SK-N-SH (cell line): ENCODE measurements at regions not wholly inside any gene's neighbourhood (a gene's known extent, or its start where the extent isn't known, plus 50 kb on each side); places are given as distances from the start of the nearest gene placed in this dataset.

Experiments used
- CTCF ChIA-PET: fragments of 300-600, 350-600 bp; formaldehyde crosslinking; extraction: SDS; loops from one replicate; lab custom pipeline; 2021; lab: Yijun Ruan, JAX
- POLR2A ChIA-PET: fragments of 350-600 bp; sonication (Branson Sonifier 250); formaldehyde crosslinking; extraction: SDS; loops from one replicate; lab custom pipeline; 2020; ENCODE audit warnings: antibody characterized with exemption, inconsistent platforms; lab: Yijun Ruan, JAX
- DNase-seq: peaks from one replicate; pipeline ENCODE4 v3.0.0; 2012
- H2AFZ ChIP-seq: fragments of 200-600 bp; sonication (generic); 2 replicates; pipeline ENCODE4 v1.8.1; 2016; ENCODE audit warnings: antibody characterized with exemption, mild to moderate bottlenecking, low read depth
- H3F3A ChIP-seq: fragments of 200-600 bp; sonication (generic); replicated peaks from 2 replicates; pipeline ENCODE3; 2016; ENCODE audit warnings: antibody characterized with exemption, mild to moderate bottlenecking; ENCODE audit not compliant: insufficient read depth
- H3K27ac ChIP-seq, 2 experiments: fragments of 200-500 bp in 1 of 2; fragments of 200-600 bp in 1 of 2; sonication (Bioruptor generic) in 1 of 2; sonication (generic), shearing (Covaris generic) in 1 of 2; 2 replicates each; pipeline versions ENCODE4 v1.5.1 to v1.6.1; 2014 to 2016; ENCODE audit warnings: low read depth in 2 of 2, inconsistent platforms in 1 of 2, low read length in 1 of 2, mild to moderate bottlenecking in 1 of 2, mixed read lengths in 1 of 2
- H3K27me3 ChIP-seq: fragments of 200-600 bp; sonication (generic), shearing (Covaris generic); 2 replicates; pipeline ENCODE4 v1.6.1; 2016; ENCODE audit warnings: mixed run types; ENCODE audit not compliant: insufficient read depth
- H3K36me3 ChIP-seq, 2 experiments: fragments of 200-500 bp in 1 of 2; fragments of 200-600 bp in 1 of 2; sonication (Bioruptor generic) in 1 of 2; sonication (generic) in 1 of 2; replicated peaks in 1 of 2; 2 replicates each; pipeline versions ENCODE3 to v1.5.1; 2014 to 2016; ENCODE audit warnings: low read length in 1 of 2, mild to moderate bottlenecking in 1 of 2; ENCODE audit not compliant: insufficient read depth in 2 of 2, control insufficient read depth in 1 of 2
- H3K4me1 ChIP-seq, 2 experiments: fragments of 200-500 bp in 1 of 2; fragments of 200-600 bp in 1 of 2; sonication (Bioruptor generic) in 1 of 2; sonication (generic), shearing (Covaris generic) in 1 of 2; 2 replicates each; pipeline versions ENCODE4 v1.5.1 to v1.6.1; 2014 to 2016; ENCODE audit warnings: low read depth in 1 of 2, low read length in 1 of 2, mixed run types in 1 of 2; ENCODE audit not compliant: insufficient read depth in 2 of 2, control insufficient read depth in 1 of 2
- H3K4me2 ChIP-seq: fragments of 200-600 bp; sonication (generic), shearing (Covaris generic); 2 replicates; pipeline ENCODE4 v1.6.1; 2017; ENCODE audit warnings: mixed run types
- H3K4me3 ChIP-seq, 2 experiments: fragments of 200-500 bp in 1 of 2; fragments of 200-600 bp in 1 of 2; sonication (Bioruptor generic) in 1 of 2; sonication (generic), shearing (Covaris generic) in 1 of 2; 2 replicates each; pipeline versions ENCODE4 v1.5.1 to v1.8.1; 2014 to 2016; ENCODE audit warnings: low read depth in 2 of 2, inconsistent platforms in 1 of 2, low read length in 1 of 2, mild to moderate bottlenecking in 1 of 2, mixed read lengths in 1 of 2, moderate library complexity in 1 of 2
- H3K79me2 ChIP-seq: fragments of 200-600 bp; sonication (generic); 2 replicates; pipeline ENCODE4 v1.8.1; 2017; ENCODE audit warnings: mild to moderate bottlenecking; ENCODE audit not compliant: insufficient read depth
- H3K9ac ChIP-seq: fragments of 200-600 bp; sonication (generic); 2 replicates; pipeline ENCODE4 v1.6.1; 2017; ENCODE audit warnings: mixed run types
- H3K9me2 ChIP-seq: fragments of 200-600 bp; sonication (generic); 2 replicates; pipeline ENCODE4 v1.6.1; 2017; ENCODE audit warnings: mixed run types
- H3K9me3 ChIP-seq: fragments of 200-600 bp; sonication (generic); 2 replicates; pipeline ENCODE4 v1.6.1; 2017; ENCODE audit warnings: mixed run types, mild to moderate bottlenecking, moderate library complexity
- H4K20me1 ChIP-seq: fragments of 200-600 bp; sonication (generic); 2 replicates; pipeline ENCODE4 v1.6.1; 2017; ENCODE audit warnings: mild to moderate bottlenecking, mixed run types; ENCODE audit not compliant: insufficient read depth
- FOXJ3 ChIP-seq: sonication (generic); formaldehyde crosslinking; IDR thresholded peaks from 2 replicates; pipeline ENCODE4 v1.5.1; 2020; ENCODE audit warnings: mild to moderate bottlenecking, missing genetic modification reagents
- FOXM1 ChIP-seq: IDR thresholded peaks from 2 replicates; pipeline ENCODE4 v1.4.0; 2012; ENCODE audit warnings: low read depth, mild to moderate bottlenecking
- JUND ChIP-seq: IDR thresholded peaks from 2 replicates; pipeline ENCODE4 v1.4.0; 2012
- NFIC ChIP-seq: IDR thresholded peaks from 2 replicates; pipeline ENCODE4 v1.4.0; 2012; ENCODE audit warnings: borderline replicate concordance
- TCF12 ChIP-seq: IDR thresholded peaks from 2 replicates; pipeline ENCODE4 v1.4.0; 2012
- TEAD4 ChIP-seq: IDR thresholded peaks from 2 replicates; pipeline ENCODE4 v1.4.0; 2012; ENCODE audit warnings: mild to moderate bottlenecking, borderline replicate concordance; ENCODE audit not compliant: insufficient read depth
- whole genome bisulfite sequencing: methylation state at CpG from one replicate; pipeline ENCODE4 v1.1.6; 2017; ENCODE audit warnings: low lambda C conversion rate; 5-methylcytosine and 5-hydroxymethylcytosine counted together
- TF ChIP-seq, protein P1 (sequence below): IDR thresholded peaks from 2 replicates; pipeline ENCODE4; 2012
- TF ChIP-seq, protein P2 (sequence below): fragments of 200-600 bp; sonication (generic); IDR thresholded peaks from 2 replicates; pipeline ENCODE4 v1.6.1; 2017; ENCODE audit warnings: antibody characterized with exemption, mild to moderate bottlenecking, moderate library complexity

GRCh38 chr3:113105966-113106660 lies 105.2 kb upstream of the BOC start:
- DNase-seq: no peak
- Histone ChIP-seq H3K27me3 (no peaks in the 10 kb centered on the region), H3F3A (no peaks in the 10 kb centered on the region), H3K4me1 (peaks cover 0 to 2% of the 10 kb centered on the region in 2 experiments; a peak in 1 of 4 replicates), H3K9me2 (no peaks in the 10 kb centered on the region), H3K4me3 (no peak overlapping the region), H3K9me3 (no peaks in the 10 kb centered on the region), H3K27ac (no peak overlapping the region), H4K20me1 (no peaks in the 10 kb centered on the region), H3K79me2 (no peaks in the 10 kb centered on the region), H3K36me3 (no peaks in the 10 kb centered on the region), H3K9ac (no peak overlapping the region), H3K4me2 (no peak overlapping the region), H2AFZ (no peak overlapping the region)
- ChIA-PET POLR2A (no interaction called here), CTCF (no interaction called here)
- 82% methylated on average over 4 of the region's 4 CpGs for WGBS
- TF ChIP-seq TCF12: peak; percentile 56
- TF ChIP-seq, protein P1, sequence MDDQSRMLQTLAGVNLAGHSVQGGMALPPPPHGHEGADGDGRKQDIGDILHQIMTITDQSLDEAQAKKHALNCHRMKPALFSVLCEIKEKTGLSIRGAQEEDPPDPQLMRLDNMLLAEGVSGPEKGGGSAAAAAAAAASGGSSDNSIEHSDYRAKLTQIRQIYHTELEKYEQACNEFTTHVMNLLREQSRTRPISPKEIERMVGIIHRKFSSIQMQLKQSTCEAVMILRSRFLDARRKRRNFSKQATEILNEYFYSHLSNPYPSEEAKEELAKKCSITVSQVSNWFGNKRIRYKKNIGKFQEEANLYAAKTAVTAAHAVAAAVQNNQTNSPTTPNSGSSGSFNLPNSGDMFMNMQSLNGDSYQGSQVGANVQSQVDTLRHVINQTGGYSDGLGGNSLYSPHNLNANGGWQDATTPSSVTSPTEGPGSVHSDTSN: peak; percentile 30; the same call in 1 of the 2 replicates
- no peak for TF ChIP-seq JUND
- TF ChIP-seq, all 33 proteins: peak for 2

DNA sequence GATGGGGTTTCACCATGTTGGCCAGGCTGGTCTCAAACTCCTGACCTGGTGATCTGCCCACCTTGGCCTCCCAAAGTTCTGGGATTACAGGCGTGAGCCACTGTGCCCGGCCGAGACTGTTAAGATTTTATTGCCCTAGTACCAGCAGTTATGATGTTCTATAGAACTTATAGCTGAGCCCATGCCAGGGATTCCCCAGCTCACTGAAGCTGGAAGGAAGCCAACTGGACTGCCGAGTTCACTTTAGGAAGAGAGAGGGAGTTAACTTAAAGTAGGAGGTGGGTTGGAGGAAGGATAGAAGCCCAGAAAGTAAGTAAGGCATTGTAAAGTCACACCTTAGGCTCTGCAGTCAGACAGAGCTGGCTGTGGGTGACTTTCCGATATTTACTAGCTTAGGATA lies 101.1 kb upstream of the BOC start:
- H3K27ac ChIP-seq: no peak overlapping the region
- H3K9me3 ChIP-seq: no peaks in the 10 kb centered on the region
- POLR2A ChIA-PET: no interaction called here
- DNase-seq: no peak
- no peaks in the 10 kb centered on the region; a peak in 1 of 4 replicates for H3K4me1 ChIP-seq
- no peaks in the 10 kb centered on the region for H4K20me1 ChIP-seq
- TF ChIP-seq FOXM1 (no peak), TEAD4 (no peak), FOXJ3 (CRISPR knock-in tag) (no peak), NFIC (peak; percentile 33; the same call in 1 of the 2 replicates)
- TF ChIP-seq, protein P2, sequence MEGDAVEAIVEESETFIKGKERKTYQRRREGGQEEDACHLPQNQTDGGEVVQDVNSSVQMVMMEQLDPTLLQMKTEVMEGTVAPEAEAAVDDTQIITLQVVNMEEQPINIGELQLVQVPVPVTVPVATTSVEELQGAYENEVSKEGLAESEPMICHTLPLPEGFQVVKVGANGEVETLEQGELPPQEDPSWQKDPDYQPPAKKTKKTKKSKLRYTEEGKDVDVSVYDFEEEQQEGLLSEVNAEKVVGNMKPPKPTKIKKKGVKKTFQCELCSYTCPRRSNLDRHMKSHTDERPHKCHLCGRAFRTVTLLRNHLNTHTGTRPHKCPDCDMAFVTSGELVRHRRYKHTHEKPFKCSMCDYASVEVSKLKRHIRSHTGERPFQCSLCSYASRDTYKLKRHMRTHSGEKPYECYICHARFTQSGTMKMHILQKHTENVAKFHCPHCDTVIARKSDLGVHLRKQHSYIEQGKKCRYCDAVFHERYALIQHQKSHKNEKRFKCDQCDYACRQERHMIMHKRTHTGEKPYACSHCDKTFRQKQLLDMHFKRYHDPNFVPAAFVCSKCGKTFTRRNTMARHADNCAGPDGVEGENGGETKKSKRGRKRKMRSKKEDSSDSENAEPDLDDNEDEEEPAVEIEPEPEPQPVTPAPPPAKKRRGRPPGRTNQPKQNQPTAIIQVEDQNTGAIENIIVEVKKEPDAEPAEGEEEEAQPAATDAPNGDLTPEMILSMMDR: no peak
- TF ChIP-seq, all 33 proteins: peak for 1
- Histone ChIP-seq H3K4me3 (no peak overlapping the region), H3K36me3 (no peaks in the 10 kb centered on the region), H3K79me2 (no peaks in the 10 kb centered on the region), H3K9me2 (no peaks in the 10 kb centered on the region), H3K27me3 (no peaks in the 10 kb centered on the region), H3K9ac (no peak overlapping the region), H2AFZ (no peak overlapping the region), H3F3A (no peaks in the 10 kb centered on the region), H3K4me2 (no peak overlapping the region)
- WGBS: 76% methylated on average over 5 of the region's 5 CpGs
- CTCF ChIA-PET: interaction anchor here (1.0 kb wide), 1 partner anchor 137 kb away, joined by 4 read pairs; no protein-coding TSS in a partner anchor
